ENCODE measurements at regions not wholly inside any gene's neighbourhood (a gene's known extent, or its start where the extent isn't known, plus 50 kb on each side); places are given as distances from the start of the nearest gene placed in this dataset.

- TF ChIP-seq CTCF (IDR thresholded peaks at IDR 0.05) (no peak), POLR2A (IDR thresholded peaks at IDR 0.05) (no peak), POLR2AphosphoS5 (IDR thresholded peaks at IDR 0.05) (no peak)
Measured at GRCh38 chr6:110034667-110035036, 56.5 kb downstream of the GPR6 start.
